GM21529 (cell line): ENCODE measurements at regions not wholly inside any gene's neighbourhood (a gene's known extent, or its start where the extent isn't known, plus 50 kb on each side); places are given as distances from the start of the nearest gene placed in this dataset.
"Not testable (repeated sequence)": the region's sequence is repeated elsewhere in the genome, so short reads cannot be mapped to it uniquely, and the experiment has no call there.

Source experiments
- ATAC-seq: cut with Tn5 transposase; IDR thresholded peaks from one replicate; pipeline ENCODE4 v1.9.1; 2021; ENCODE audit not compliant: unreplicated experiment

- no peak for ATAC-seq
Observed at GRCh38 chr2:208607694-208608093, 201.1 kb downstream of the PTH2R start.

DNA sequence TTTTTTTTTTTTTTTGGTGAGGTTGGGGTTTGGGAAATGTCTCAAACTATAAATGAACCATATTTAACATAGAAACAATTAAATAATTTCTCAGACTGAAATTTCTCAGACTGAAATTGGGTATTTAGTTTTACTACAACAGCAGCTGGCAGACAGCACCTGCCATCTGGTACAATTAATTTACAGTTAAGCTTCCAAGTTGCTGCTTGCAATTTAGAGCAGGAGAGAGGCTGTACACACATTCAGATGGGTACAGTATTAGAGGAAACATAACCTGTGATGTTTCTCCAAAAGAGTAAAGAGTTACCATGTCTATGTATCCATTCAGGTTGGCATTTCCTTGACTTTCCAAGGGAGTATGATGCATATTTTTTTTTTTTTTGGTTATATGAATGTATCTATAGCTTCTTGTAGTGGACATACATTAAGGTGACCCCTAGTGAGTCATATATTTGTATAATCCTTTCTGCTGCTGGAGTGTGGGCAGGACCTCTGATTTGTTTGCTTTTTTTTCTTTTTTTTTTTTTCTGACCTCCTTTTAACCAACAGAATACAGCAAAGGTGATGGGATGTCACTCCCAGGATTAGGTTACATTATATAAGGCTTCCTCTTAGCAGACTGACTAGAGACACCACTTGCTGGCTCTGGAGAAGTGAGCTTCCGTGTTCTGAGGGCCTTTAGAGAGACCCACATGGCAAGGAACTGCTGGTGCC is 201.7 kb downstream of the PTH2R start:
- ATAC-seq, result no peak

- no peak for ATAC-seq
Observed at GRCh38 chr2:208609166-208609804, 202.7 kb downstream of the PTH2R start.

DNA sequence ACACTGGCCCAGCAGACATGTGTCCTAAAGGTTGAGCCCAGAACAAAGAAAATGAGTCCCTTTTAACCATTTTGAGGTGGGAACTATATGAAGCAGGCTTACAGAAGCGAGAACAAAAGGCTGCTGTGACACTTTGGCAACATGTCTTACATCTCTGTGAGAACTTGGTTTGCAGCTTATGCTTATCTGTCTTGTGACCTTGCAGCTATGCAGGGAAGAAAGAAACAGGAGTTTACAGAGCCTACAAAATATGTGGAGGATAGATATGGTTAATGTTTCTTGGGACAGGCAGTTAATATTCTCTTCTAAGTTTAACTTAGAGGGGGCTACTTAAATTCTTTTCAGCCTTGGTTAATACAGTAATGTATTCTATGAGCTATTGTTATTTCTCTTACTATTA is 209.1 kb downstream of the PTH2R start:
- ATAC-seq, result not testable (repeated sequence)

DNA sequence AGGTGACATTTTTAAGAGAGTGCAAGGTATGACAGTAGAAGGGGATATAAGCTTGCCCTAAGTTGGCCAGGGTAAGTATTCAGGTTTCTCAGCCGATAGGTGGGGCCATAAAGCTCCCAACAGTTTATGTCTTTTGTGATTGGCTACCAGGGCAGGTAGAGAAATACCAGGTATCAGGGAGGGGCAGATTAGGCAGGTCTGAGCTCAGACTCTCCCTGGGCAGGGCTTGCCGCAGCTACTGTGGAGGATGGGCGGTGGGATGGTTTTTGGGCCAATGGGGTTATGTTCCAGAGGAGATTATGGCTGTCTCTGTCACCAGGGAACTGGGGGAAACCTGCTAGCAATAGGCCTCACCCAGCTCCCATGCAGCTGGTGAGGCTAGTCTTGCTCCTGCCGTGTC is 211.6 kb downstream of the PTH2R start:
- no peak for ATAC-seq

- no peak for ATAC-seq
Observed at GRCh38 chr2:208619993-208620392, 213.4 kb downstream of the PTH2R start.

- no peak for ATAC-seq
Observed at GRCh38 chr2:208620487-208620978, 213.9 kb downstream of the PTH2R start.

DNA sequence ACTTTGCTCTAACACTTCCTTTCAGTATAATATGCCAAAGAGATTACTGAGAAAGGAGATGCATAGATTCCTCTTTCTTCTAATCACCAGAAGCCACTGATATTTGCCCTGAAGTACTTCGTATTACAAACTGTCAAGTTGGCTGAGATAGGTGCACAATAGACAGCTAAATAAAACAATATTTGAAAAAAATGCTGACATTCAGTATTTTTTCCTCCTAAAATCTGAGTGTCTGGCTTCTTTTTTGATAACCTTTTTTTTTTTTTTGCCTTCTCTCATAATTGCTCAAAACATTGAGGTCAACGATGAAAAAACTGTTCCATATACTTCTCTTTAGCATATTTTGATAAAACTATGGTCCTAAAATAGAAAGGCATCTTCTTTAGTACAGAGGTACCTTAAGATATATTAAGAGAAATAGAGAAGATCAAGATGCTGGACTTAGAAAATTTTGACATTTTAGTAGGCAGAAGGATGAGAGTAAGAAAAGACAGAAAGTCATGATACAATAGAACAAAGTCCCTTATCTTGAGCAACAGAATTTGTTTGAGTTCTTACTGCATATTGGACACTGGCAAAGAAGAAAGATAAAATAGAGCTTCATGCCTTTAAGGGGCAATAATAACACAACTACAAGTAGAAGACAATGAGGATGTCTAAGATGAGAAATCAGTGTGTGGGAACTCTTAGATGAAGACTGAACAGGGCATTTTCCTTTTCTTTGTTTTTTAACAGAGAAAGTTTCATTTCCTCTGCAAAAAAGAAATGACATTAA is 220.7 kb downstream of the PTH2R start:
- ATAC-seq, result no peak

DNA sequence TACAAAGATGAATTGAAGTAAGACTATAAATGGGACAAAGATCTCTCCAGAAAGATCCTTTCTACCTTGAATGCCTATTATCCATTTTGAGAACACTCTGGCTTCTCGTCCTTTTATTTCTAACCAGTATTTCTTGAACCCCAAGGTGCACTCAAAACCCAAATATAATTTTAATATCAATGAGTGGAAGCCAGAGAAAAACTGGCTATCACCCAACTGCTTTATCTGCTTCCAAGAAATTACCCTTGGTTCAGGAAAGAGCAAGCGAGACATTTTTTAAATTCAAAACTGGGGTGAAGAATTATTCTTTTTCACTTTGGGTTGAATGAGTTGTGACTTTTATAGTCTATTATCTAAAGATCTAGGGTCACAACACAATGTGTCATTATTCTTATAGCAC is 221.3 kb downstream of the PTH2R start:
- no peak for ATAC-seq

GRCh38 chr2:208638059-208638458 is 231.5 kb downstream of the PTH2R start:
- ATAC-seq, result no peak

- ATAC-seq, result no peak
Observed at GRCh38 chr2:208642125-208642779, 235.7 kb downstream of the PTH2R start.

DNA sequence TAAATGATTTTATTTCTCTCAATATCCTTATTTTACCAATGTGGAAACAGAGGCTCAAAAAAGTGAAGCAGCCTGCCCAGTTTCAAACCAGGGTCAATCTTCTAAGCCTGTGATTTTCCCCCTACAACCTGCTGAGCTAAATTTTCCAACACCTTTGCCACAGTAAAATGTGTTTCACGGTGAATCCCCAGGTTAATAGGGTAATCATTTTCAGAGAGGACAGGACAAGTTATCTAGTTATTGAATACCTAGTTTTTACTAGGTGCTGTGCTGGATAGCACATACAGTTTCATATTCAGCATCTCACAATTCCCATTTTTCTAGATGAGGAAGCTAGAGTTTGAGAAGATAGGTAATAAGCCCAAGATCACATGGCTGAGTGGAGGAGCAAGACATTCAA is 236.6 kb downstream of the PTH2R start:
- no peak for ATAC-seq

GRCh38 chr2:208645226-208645625 is 238.6 kb downstream of the PTH2R start:
- no peak for ATAC-seq

GRCh38 chr2:208648368-208648767 is 241.8 kb downstream of the PTH2R start:
- ATAC-seq, result no peak

DNA sequence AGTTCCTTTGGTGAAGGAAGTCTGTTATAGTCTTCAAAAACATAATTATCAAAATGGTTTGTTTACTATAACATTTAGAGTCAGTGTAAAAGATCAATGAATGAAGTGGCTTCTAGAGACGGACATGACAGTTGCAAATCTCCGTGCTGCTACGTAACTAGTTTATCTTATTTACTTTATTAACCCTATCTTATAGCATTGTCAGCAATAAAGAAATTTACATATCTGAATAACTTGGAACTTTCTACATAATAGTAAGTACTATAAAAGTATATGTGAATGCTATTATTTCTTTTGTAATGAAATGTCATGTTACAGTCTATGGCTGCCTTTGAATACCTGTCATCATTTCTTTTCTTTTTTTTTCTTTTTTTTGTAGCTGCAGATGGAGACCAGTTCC is 246.8 kb downstream of the PTH2R start:
- no peak for ATAC-seq

DNA sequence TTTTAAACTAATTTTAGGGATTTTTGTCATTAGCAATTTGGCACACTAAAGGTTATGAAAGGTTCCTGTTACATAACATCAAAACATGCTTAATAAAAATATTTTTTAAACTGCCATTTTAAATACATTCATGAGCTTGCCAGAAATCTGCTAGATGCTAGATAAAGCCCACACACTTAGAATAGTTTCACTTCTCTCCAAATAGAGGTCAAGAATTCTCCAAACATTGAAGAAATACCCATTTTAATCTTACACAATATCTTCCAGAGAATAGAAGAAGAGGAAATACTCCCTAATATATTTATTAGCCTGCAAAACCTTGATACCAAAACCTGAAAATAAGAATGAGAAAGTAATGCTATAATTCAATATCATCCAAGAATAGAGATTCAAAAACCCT is 247.5 kb downstream of the PTH2R start:
- no peak for ATAC-seq

- ATAC-seq, result no peak
Observed at GRCh38 chr2:208657468-208657867, 250.9 kb downstream of the PTH2R start.

- no peak for ATAC-seq
Observed at GRCh38 chr2:208669394-208669793, 262.8 kb downstream of the PTH2R start.

DNA sequence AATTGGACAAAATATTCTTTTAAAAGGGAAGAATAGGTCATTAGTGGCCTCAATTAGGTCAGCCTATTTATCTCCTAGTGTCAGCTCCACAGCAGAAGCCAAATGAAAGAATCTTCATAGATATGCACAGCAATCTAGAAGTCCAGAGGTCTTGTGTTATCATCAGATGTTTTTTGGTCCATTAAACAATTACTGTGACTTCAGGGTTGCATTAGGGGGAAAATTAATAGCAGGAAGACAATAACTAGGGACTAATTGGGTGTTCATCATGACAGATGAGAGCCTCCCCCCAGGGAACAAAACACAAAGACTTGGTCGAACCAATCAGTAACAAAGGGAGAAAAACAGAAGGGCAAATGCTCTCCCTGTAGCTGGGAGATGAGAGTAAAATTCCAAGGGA is 264.7 kb downstream of the PTH2R start:
- ATAC-seq, result no peak

DNA sequence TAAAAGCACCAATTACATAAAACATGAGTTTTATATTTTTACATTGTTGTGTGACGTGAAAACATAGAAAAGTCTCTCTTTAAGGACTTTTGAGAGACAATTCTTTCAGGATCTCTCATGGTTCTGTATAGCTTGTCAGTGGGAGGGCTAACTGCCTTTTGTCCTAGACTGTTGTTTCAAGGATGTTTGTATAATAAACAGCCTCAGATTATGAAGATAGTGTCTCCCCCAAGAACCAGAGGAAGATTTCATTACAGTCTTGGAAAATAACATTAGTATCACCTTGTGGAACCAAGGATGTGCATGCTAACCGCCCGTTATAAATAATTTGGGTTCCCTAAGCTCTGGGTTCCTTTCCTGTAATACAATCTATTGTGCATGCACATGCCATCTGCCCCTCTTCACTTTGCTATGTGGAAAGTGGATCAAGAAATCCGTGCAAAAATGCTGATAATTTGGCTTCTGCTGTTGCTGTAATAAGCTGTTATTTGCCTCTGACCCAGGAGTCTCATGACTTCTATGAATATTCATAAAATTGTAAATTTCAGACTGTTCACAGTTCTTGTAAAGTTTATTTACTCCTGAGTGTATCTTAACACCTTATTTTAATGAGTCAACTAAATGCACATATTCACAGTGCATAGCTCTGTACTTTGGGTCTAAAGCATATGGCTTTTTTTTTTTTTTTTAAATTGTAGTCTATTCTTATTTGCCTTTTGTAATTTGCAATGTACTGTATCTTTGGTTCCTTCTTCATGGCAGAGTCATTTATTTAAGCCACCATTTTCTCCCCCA is 265.5 kb downstream of the PTH2R start:
- no peak for ATAC-seq

DNA sequence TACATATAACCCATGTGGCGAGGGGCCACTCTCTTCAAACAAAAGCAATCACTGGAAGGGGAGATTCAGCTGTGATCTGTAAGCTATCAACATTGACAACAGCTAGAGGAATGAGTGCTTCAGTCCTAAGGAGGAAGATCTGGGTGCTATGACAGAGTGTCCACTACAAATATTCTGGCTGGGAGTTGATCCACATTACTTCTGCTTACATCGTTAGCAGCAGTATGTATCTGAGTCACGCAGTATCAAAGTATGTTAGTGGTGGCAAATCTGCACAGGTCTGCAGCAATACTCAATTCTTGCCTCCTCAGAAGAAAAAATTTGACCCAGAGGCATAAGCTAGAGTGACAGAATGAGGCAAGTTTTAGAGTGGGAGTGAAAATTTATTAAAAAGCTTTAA is 267.0 kb downstream of the PTH2R start:
- ATAC-seq, result no peak
